ENCODE measurements at regions not wholly inside any gene's neighbourhood (a gene's known extent, or its start where the extent isn't known, plus 50 kb on each side); places are given as distances from the start of the nearest gene placed in this dataset.

- Histone ChIP-seq H2AFZ (ENCODE audit: low read depth, low read length) (no peak overlapping the region), H4K20me1 (replicated peaks; ENCODE audit: control insufficient read depth, insufficient read depth, low read length) (no peaks in the 10 kb centered on the region), H3K4me2 (ENCODE audit: insufficient read depth, low read length) (no peak overlapping the region), H3K36me3 (ENCODE audit: control insufficient read depth, insufficient read depth, low read length) (no peaks in the 10 kb centered on the region), H3K9me1 (ENCODE audit: control insufficient read depth, insufficient read depth, low read length) (no peaks in the 10 kb centered on the region), H3K9ac (ENCODE audit: insufficient read depth in 1 of 2, low read depth in 2 of 2, low read length in 2 of 2) (no peak overlapping the region), H3K79me2 (ENCODE audit: control insufficient read depth, insufficient read depth, low read length) (no peaks in the 10 kb centered on the region), H3K27me3 (ENCODE audit: control insufficient read depth in 2 of 2, insufficient read depth in 2 of 2, low read length in 2 of 2) (no peaks in the 10 kb centered on the region), H3K4me3 (no peak overlapping the region), H3K9me3 (replicated peaks; ENCODE audit: control insufficient read depth, insufficient read depth, low read depth, low read length) (no peaks in the 10 kb centered on the region), H3K27ac (ENCODE audit: extremely low read depth, low read depth, low read length) (no peak overlapping the region), H3K4me1 (replicated peaks in 1 of 2; ENCODE audit: control insufficient read depth in 2 of 2, insufficient read depth in 2 of 2, low read length in 2 of 2) (no peaks in the 10 kb centered on the region)
- no TSS peak for BruUV-seq (replicated peaks)
- WGBS (ENCODE audit: insufficient coverage, low coverage, missing lambda C conversion rate) = 3% methylated on average over 4 of the region's 4 CpGs
- ChIA-PET CTCF (ENCODE audit: low intra/inter-chr PET ratio) (no interaction called here), POLR2A (no interaction called here)
- no peak for DNase-seq (ENCODE audit: extremely low read depth in 1 of 4, low spot score in 3 of 4)
- in situ Hi-C loops (cut with MboI) (no loop called here), intact Hi-C loops (cut with micrococcal nuclease) (no loop called here)
- no peak for FAIRE-seq
- ATAC-seq = no peak
- TF ChIP-seq SMARCE1 (IDR thresholded peaks at IDR 0.05) (peak; percentile 32; the same call in 1 of the 2 replicates), FOSL1 (tag; conservative IDR thresholded peaks at IDR 0.05) (peak; percentile 58), JUND (IDR thresholded peaks at IDR 0.05; ENCODE audit: borderline replicate concordance, low read depth, low read length) (no peak), JUND (tag; IDR thresholded peaks at IDR 0.05; ENCODE audit: borderline replicate concordance, low read depth, low read length) (peak; percentile 11; the same call in 1 of the 3 replicates), PURB (CRISPR knock-in tag; IDR thresholded peaks at IDR 0.05; ENCODE audit: low read depth) (no peak), ZNF707 (CRISPR knock-in tag; conservative IDR thresholded peaks at IDR 0.05) (no peak), E4F1 (CRISPR knock-in tag; IDR thresholded peaks at IDR 0.05; ENCODE audit: borderline replicate concordance) (no peak), E2F4 (CRISPR knock-in tag; IDR thresholded peaks at IDR 0.05; ENCODE audit: low read depth) (no peak), ZNF444 (CRISPR knock-in tag; IDR thresholded peaks at IDR 0.05) (no peak), HDAC1 (IDR thresholded peaks at IDR 0.05) (no peak)
These were observed 538.4 kb upstream of the NCAM2 start for GRCh38 chr21:20459838-20460237.

Measured in K562 (cell line).